Gastroesophageal sphincter (tissue), 3 donors: ENCODE measurements at regions not wholly inside any gene's neighbourhood (a gene's known extent, or its start where the extent isn't known, plus 50 kb on each side); places are given as distances from the start of the nearest gene placed in this dataset.

Experiments used
- EP300 ChIP-seq: sonication (generic); formaldehyde crosslinking; IDR thresholded peaks from one replicate; pipeline ENCODE4 v1.6.1; 2017; ENCODE audit warnings: antibody characterized with exemption, mild to moderate bottlenecking
- TF ChIP-seq, protein P1 (sequence below), 4 experiments: fragments of 200-600 bp in 2 of 4; fragments of 450-650 bp in 2 of 4; sonication (generic) in 1 of 4; IDR thresholded peaks; one replicate each; pipeline ENCODE4 v1.5.1; 2017 to 2019; ENCODE audit warnings: antibody characterized with exemption in 4 of 4, mild to moderate bottlenecking in 2 of 4, moderate library complexity in 2 of 4

GRCh38 chr13:97116754-97117153 lies 105.4 kb upstream of the MBNL2 start:
- TF ChIP-seq, protein P1, sequence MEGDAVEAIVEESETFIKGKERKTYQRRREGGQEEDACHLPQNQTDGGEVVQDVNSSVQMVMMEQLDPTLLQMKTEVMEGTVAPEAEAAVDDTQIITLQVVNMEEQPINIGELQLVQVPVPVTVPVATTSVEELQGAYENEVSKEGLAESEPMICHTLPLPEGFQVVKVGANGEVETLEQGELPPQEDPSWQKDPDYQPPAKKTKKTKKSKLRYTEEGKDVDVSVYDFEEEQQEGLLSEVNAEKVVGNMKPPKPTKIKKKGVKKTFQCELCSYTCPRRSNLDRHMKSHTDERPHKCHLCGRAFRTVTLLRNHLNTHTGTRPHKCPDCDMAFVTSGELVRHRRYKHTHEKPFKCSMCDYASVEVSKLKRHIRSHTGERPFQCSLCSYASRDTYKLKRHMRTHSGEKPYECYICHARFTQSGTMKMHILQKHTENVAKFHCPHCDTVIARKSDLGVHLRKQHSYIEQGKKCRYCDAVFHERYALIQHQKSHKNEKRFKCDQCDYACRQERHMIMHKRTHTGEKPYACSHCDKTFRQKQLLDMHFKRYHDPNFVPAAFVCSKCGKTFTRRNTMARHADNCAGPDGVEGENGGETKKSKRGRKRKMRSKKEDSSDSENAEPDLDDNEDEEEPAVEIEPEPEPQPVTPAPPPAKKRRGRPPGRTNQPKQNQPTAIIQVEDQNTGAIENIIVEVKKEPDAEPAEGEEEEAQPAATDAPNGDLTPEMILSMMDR (IDR thresholded peaks at IDR 0.05) = no peak
- no peak for TF ChIP-seq EP300
